ENCODE measurements at regions not wholly inside any gene's neighbourhood (a gene's known extent, or its start where the extent isn't known, plus 50 kb on each side); places are given as distances from the start of the nearest gene placed in this dataset.

GRCh38 chr14:66420251-66421006 lies 65.7 kb upstream of the CCDC196 start:
- TF ChIP-seq CTCF (IDR thresholded peaks at IDR 0.05; ENCODE audit: low read depth, low read length, missing control alignments), result no peak
- DNase-seq (ENCODE audit: extremely low read depth, low read depth), result no peak

GRCh38 chr14:66421990-66422946 lies 63.9 kb upstream of the CCDC196 start:
- DNase-seq (ENCODE audit: extremely low read depth, low read depth), result no peak
- no peak overlapping the region for H3K4me3 ChIP-seq (replicated peaks; ENCODE audit: low read depth, low read length)
- TF ChIP-seq CTCF (IDR thresholded peaks at IDR 0.05; ENCODE audit: low read depth, low read length, missing control alignments), result no peak

More at GRCh38 chr14:66420251-66421006, 65.7 kb upstream of the CCDC196 start:
- H3K4me3 ChIP-seq (replicated peaks; ENCODE audit: low read depth, low read length), result no peak overlapping the region

GRCh38 chr14:66425402-66425801 lies 60.8 kb upstream of the CCDC196 start:
- no peak for TF ChIP-seq CTCF (IDR thresholded peaks at IDR 0.05; ENCODE audit: low read depth, low read length, missing control alignments)
- H3K4me3 ChIP-seq (replicated peaks; ENCODE audit: low read depth, low read length), result no peak overlapping the region
- DNase-seq (ENCODE audit: extremely low read depth, low read depth), result no peak

GRCh38 chr14:66426451-66426850 lies 59.7 kb upstream of the CCDC196 start:
- no peak for TF ChIP-seq CTCF (IDR thresholded peaks at IDR 0.05; ENCODE audit: low read depth, low read length, missing control alignments)
- DNase-seq (ENCODE audit: extremely low read depth, low read depth), result no peak
- H3K4me3 ChIP-seq (replicated peaks; ENCODE audit: low read depth, low read length), result no peak overlapping the region

GRCh38 chr14:66432334-66432733 lies 53.8 kb upstream of the CCDC196 start:
- TF ChIP-seq CTCF (IDR thresholded peaks at IDR 0.05; ENCODE audit: low read depth, low read length, missing control alignments), result no peak
- H3K4me3 ChIP-seq (replicated peaks; ENCODE audit: low read depth, low read length), result no peak overlapping the region
- DNase-seq (ENCODE audit: extremely low read depth, low read depth), result no peak

GRCh38 chr14:66434464-66434863 lies 51.7 kb upstream of the CCDC196 start:
- no peak for TF ChIP-seq CTCF (IDR thresholded peaks at IDR 0.05; ENCODE audit: low read depth, low read length, missing control alignments)

More at GRCh38 chr14:66434464-66434863, 51.7 kb upstream of the CCDC196 start:
- no peak for DNase-seq (ENCODE audit: extremely low read depth, low read depth)
- no peak overlapping the region for H3K4me3 ChIP-seq (replicated peaks; ENCODE audit: low read depth, low read length)

Data from HFF-Myc (cell line).